VCaP (cell line): ENCODE measurements at regions not wholly inside any gene's neighbourhood (a gene's known extent, or its start where the extent isn't known, plus 50 kb on each side); places are given as distances from the start of the nearest gene placed in this dataset.

Experiments used
- H3K27ac ChIP-seq: fragments of 450-650 bp; 2 replicates; pipeline ENCODE4 v1.5.1; 2017
- CTCF ChIP-seq: fragments of 450-650 bp; conservative IDR thresholded peaks from 2 replicates; pipeline ENCODE4 v1.5.1; 2017; ENCODE audit warnings: mild to moderate bottlenecking, moderate library complexity

- TF ChIP-seq CTCF, result no peak
- H3K27ac ChIP-seq, result no peak overlapping the region
Measured at GRCh38 chr2:105567996-105568494, 169.2 kb upstream of the FHL2 start.

GRCh38 chr2:105563000-105563719 lies 164.3 kb upstream of the FHL2 start:
- no peak for TF ChIP-seq CTCF
- H3K27ac ChIP-seq, result no peak overlapping the region

- no peak overlapping the region for H3K27ac ChIP-seq
- TF ChIP-seq CTCF, result no peak
Measured at GRCh38 chr2:105561401-105561800, 162.6 kb upstream of the FHL2 start.

- H3K27ac ChIP-seq, result no peak overlapping the region
- TF ChIP-seq CTCF, result no peak
Measured at GRCh38 chr2:105560157-105560556, 161.3 kb upstream of the FHL2 start.

GRCh38 chr2:105557021-105557920 lies 158.4 kb upstream of the FHL2 start:
- H3K27ac ChIP-seq, result no peak overlapping the region
- no peak for TF ChIP-seq CTCF

GRCh38 chr2:105556366-105556765 lies 157.5 kb upstream of the FHL2 start:
- H3K27ac ChIP-seq, result no peak overlapping the region
- TF ChIP-seq CTCF, result no peak

- TF ChIP-seq CTCF, result no peak
- H3K27ac ChIP-seq, result no peak overlapping the region
Measured at GRCh38 chr2:105554235-105554634, 155.4 kb upstream of the FHL2 start.
